ENCODE measurements at regions not wholly inside any gene's neighbourhood (a gene's known extent, or its start where the extent isn't known, plus 50 kb on each side); places are given as distances from the start of the nearest gene placed in this dataset.
"Not testable (repeated sequence)": the region's sequence is repeated elsewhere in the genome, so short reads cannot be mapped to it uniquely, and the experiment has no call there.

DNA sequence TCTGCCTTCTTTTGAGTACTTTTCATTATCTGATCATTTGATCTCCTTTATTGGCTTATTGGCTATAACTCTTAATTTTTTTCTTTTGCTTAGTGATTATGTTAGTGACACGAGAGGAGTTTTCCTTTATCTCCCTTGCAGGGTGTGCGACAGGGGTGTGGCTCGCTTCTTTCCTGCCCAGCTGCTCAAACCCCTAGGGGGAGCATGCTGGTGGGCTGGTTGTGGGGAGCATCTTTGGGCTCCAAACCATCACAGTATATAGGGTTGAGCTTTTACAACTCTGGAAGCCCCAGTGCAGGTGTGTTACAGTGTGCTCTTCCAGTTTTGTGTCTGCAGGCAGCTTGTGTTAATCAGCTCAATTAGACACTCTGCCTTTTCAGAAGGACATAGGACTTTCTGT lies 357.0 kb upstream of the TMEFF2 start:
- Histone ChIP-seq H3K36me3 (no peaks in the 10 kb centered on the region), H3K27ac (no peak overlapping the region), H3K4me1 (no peaks in the 10 kb centered on the region), H3K9me3 (no peaks in the 10 kb centered on the region), H3K4me3 (no peak overlapping the region), H3K27me3 (replicated peaks in 1 of 7) (no peaks in the 10 kb centered on the region)
- 84 to 92% (median 85%) methylated on average over 3 of the region's 3 CpGs for WGBS, 5 donors
- no peak for TF ChIP-seq POLR2AphosphoS5 (IDR thresholded peaks at IDR 0.05)
- TF ChIP-seq, protein P1, sequence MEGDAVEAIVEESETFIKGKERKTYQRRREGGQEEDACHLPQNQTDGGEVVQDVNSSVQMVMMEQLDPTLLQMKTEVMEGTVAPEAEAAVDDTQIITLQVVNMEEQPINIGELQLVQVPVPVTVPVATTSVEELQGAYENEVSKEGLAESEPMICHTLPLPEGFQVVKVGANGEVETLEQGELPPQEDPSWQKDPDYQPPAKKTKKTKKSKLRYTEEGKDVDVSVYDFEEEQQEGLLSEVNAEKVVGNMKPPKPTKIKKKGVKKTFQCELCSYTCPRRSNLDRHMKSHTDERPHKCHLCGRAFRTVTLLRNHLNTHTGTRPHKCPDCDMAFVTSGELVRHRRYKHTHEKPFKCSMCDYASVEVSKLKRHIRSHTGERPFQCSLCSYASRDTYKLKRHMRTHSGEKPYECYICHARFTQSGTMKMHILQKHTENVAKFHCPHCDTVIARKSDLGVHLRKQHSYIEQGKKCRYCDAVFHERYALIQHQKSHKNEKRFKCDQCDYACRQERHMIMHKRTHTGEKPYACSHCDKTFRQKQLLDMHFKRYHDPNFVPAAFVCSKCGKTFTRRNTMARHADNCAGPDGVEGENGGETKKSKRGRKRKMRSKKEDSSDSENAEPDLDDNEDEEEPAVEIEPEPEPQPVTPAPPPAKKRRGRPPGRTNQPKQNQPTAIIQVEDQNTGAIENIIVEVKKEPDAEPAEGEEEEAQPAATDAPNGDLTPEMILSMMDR (IDR thresholded peaks at IDR 0.05 in 8 of 11, conservative IDR thresholded peaks at IDR 0.05 in 3 of 11), result no peak
- no peak for TF ChIP-seq POLR2A (IDR thresholded peaks at IDR 0.05)
- no peak for DNase-seq
- intact Hi-C loops (cut with DNase I; ENCODE audit: low total_unique reads), result no loop called here

DNA sequence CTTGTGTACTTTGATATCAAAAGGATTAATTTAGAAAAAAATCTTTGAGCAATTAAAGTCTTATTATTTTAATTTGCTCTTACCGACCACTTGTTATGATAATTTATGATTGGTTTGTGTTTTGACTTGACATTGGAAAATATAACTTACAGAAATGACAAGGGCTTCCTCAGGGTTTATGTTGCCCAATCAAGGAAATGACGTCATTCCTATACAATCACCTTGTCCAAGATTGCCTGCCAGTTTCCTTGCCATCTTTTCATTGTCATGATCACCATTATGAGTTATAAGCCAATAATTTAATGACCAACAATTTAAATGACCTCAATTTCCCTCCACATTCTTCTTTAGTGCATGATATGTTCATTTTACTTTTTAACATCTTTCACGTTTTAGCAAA lies 351.8 kb upstream of the TMEFF2 start:
- Histone ChIP-seq H3K36me3 (no peaks in the 10 kb centered on the region), H3K27ac (no peak overlapping the region), H3K9me3 (no peaks in the 10 kb centered on the region), H3K4me3 (no peak overlapping the region), H3K27me3 (replicated peaks in 1 of 7) (no peaks in the 10 kb centered on the region), H3K4me1 (no peaks in the 10 kb centered on the region)
- no peak for DNase-seq
- no peak for TF ChIP-seq POLR2AphosphoS5 (IDR thresholded peaks at IDR 0.05)
- no peak for TF ChIP-seq POLR2A (IDR thresholded peaks at IDR 0.05)
- TF ChIP-seq, protein P1 (IDR thresholded peaks at IDR 0.05 in 8 of 11, conservative IDR thresholded peaks at IDR 0.05 in 3 of 11), result no peak
- WGBS, 5 donors, result 43 to 59% (median 49%) methylated on average over 3 of the region's 3 CpGs
- intact Hi-C loops (cut with DNase I; ENCODE audit: low total_unique reads), result no loop called here

DNA sequence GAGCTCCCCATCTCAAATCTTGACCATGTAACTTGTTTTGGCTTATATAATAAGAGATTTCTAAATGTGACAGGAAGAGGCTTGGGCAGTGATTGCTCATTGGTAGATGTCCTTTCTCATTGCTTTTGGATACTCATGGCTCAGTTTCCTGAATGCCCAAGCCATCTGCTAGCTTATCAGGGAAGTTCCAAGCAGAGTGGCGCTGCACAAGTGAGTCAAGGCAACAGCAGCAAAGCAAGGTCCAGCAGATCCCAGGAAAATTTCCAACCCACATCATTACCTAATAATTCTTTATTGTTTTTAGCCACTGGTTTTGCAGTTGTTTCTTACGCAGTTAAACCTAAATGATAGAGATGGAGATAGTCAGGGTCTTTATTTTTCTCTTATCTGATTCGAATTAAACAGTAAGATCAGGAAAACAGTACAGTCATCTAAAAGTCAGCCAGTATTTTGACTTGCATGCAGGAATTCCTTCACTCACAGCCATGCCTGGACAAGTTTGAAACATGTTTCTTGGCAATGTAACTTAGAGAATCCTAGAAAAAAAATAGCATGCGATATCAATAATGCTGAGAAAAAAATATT lies 349.7 kb upstream of the TMEFF2 start:
- DNase-seq, result no peak
- Histone ChIP-seq H3K4me1 (no peaks in the 10 kb centered on the region), H3K27ac (no peak overlapping the region), H3K36me3 (no peaks in the 10 kb centered on the region), H3K9me3 (no peaks in the 10 kb centered on the region), H3K27me3 (replicated peaks in 1 of 7) (no peaks in the 10 kb centered on the region), H3K4me3 (no peak overlapping the region)
- TF ChIP-seq POLR2A (IDR thresholded peaks at IDR 0.05), result no peak
- TF ChIP-seq, protein P1 (IDR thresholded peaks at IDR 0.05 in 8 of 11, conservative IDR thresholded peaks at IDR 0.05 in 3 of 11), result no peak
- TF ChIP-seq POLR2AphosphoS5 (IDR thresholded peaks at IDR 0.05), result no peak
- WGBS, 5 donors, result 74 to 95% (median 82%) methylated on average over 4 of the region's 4 CpGs
- intact Hi-C loops (cut with DNase I; ENCODE audit: low total_unique reads), result no loop called here

DNA sequence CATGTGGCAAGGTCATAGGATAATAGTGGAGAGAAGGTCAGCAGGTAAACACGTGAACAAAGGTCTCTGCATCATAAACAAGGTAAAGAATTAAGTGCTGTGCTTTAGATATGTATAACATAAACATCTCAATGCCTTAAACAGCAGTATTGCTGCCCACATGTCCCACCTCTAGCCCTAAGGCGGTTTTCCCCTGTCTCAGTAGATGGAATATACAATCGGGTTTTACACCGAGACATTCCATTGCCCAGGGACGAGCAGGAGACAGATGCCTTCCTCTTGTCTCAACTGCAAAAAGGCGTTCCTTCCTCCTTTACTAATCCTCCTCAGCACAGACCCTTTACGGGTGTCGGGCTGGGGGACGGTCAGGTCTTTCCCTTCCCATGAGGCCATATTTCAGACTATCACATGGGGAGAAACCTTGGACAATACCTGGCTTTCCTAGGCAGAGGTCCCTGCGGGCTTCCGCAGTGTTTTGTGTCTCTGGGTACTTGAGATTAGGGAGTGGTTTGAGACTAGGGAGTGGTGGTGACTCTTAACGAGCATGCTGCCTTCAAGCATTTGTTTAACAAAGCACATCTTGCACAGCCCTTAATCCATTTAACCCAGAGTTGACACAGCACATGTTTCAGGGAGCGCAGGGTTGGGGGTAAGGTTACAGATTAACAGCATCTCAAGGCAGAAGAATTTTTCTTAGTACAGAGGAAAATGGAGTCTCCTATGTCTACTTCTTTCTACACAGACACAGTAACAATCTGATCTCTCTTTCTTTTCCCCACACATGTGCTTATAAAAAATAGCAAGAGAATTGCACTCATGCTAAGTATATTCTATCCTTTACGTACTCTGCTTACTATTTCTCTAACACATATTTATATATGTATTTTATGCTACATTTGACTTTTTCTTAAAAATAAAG lies 347.7 kb upstream of the TMEFF2 start:
- H3K4me1 ChIP-seq; H3K36me3 ChIP-seq; H3K27ac ChIP-seq; H3K27me3 ChIP-seq (replicated peaks in 1 of 7); intact Hi-C loops (cut with DNase I; ENCODE audit: low total_unique reads); H3K9me3 ChIP-seq; H3K4me3 ChIP-seq; DNase-seq: not testable (repeated sequence)
- WGBS, 5 donors, result 66 to 78% (median 68%) methylated on average over 13 to 14 of the region's 14 CpGs

Measured in spleen (tissue), 11 donors.